GM12892 (cell line): ENCODE measurements at regions not wholly inside any gene's neighbourhood (a gene's known extent, or its start where the extent isn't known, plus 50 kb on each side); places are given as distances from the start of the nearest gene placed in this dataset.

ENCODE experiments used
- POLR2A ChIP-seq: IDR thresholded peaks from 2 replicates; pipeline ENCODE4 v1.6.1; 2011; ENCODE audit warnings: low read depth, low read length, control low read depth
- POLR2AphosphoS5 ChIP-seq: IDR thresholded peaks from 2 replicates; pipeline ENCODE4 v1.6.1; 2011; ENCODE audit warnings: low read depth, low read length, control low read depth

DNA sequence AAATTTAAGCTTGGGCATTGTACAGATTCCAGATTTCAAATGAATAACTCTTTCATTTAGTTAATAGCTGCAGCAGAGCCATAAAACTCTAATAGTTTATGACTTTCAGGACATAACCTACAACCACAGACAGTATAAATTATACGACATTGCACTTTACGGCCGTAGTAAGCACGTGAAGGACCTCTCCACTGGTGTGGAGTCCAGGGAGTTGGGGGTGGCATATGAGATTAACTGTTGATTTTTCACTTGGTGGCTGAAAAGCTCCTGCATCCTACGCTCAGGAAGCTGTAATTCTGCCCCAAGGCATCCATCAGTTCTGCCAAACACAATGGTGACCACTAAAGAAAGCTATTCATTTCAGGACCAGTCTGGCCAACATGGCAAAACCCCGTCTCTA lies 376.2 kb downstream of the SOX11 start:
- TF ChIP-seq POLR2A, result no peak
- no peak for TF ChIP-seq POLR2AphosphoS5
